SK-N-SH (cell line): ENCODE measurements at regions not wholly inside any gene's neighbourhood (a gene's known extent, or its start where the extent isn't known, plus 50 kb on each side); places are given as distances from the start of the nearest gene placed in this dataset.

Experiments used
- CTCF ChIA-PET: fragments of 300-600, 350-600 bp; formaldehyde crosslinking; extraction: SDS; loops from one replicate; lab custom pipeline; 2021; lab: Yijun Ruan, JAX
- POLR2A ChIA-PET: fragments of 350-600 bp; sonication (Branson Sonifier 250); formaldehyde crosslinking; extraction: SDS; loops from one replicate; lab custom pipeline; 2020; ENCODE audit warnings: antibody characterized with exemption, inconsistent platforms; lab: Yijun Ruan, JAX
- DNase-seq: peaks from one replicate; pipeline ENCODE4 v3.0.0; 2012
- H2AFZ ChIP-seq: fragments of 200-600 bp; sonication (generic); 2 replicates; pipeline ENCODE4 v1.8.1; 2016; ENCODE audit warnings: antibody characterized with exemption, mild to moderate bottlenecking, low read depth
- H3F3A ChIP-seq: fragments of 200-600 bp; sonication (generic); replicated peaks from 2 replicates; pipeline ENCODE3; 2016; ENCODE audit warnings: antibody characterized with exemption, mild to moderate bottlenecking; ENCODE audit not compliant: insufficient read depth
- H3K27ac ChIP-seq, 2 experiments: fragments of 200-500 bp in 1 of 2; fragments of 200-600 bp in 1 of 2; sonication (Bioruptor generic) in 1 of 2; sonication (generic), shearing (Covaris generic) in 1 of 2; 2 replicates each; pipeline versions ENCODE4 v1.5.1 to v1.6.1; 2014 to 2016; ENCODE audit warnings: low read depth in 2 of 2, inconsistent platforms in 1 of 2, low read length in 1 of 2, mild to moderate bottlenecking in 1 of 2, mixed read lengths in 1 of 2
- H3K27me3 ChIP-seq: fragments of 200-600 bp; sonication (generic), shearing (Covaris generic); 2 replicates; pipeline ENCODE4 v1.6.1; 2016; ENCODE audit warnings: mixed run types; ENCODE audit not compliant: insufficient read depth
- H3K36me3 ChIP-seq, 2 experiments: fragments of 200-500 bp in 1 of 2; fragments of 200-600 bp in 1 of 2; sonication (Bioruptor generic) in 1 of 2; sonication (generic) in 1 of 2; replicated peaks in 1 of 2; 2 replicates each; pipeline versions ENCODE3 to v1.5.1; 2014 to 2016; ENCODE audit warnings: low read length in 1 of 2, mild to moderate bottlenecking in 1 of 2; ENCODE audit not compliant: insufficient read depth in 2 of 2, control insufficient read depth in 1 of 2
- H3K4me1 ChIP-seq, 2 experiments: fragments of 200-500 bp in 1 of 2; fragments of 200-600 bp in 1 of 2; sonication (Bioruptor generic) in 1 of 2; sonication (generic), shearing (Covaris generic) in 1 of 2; 2 replicates each; pipeline versions ENCODE4 v1.5.1 to v1.6.1; 2014 to 2016; ENCODE audit warnings: low read depth in 1 of 2, low read length in 1 of 2, mixed run types in 1 of 2; ENCODE audit not compliant: insufficient read depth in 2 of 2, control insufficient read depth in 1 of 2
- H3K4me2 ChIP-seq: fragments of 200-600 bp; sonication (generic), shearing (Covaris generic); 2 replicates; pipeline ENCODE4 v1.6.1; 2017; ENCODE audit warnings: mixed run types
- H3K4me3 ChIP-seq, 2 experiments: fragments of 200-500 bp in 1 of 2; fragments of 200-600 bp in 1 of 2; sonication (Bioruptor generic) in 1 of 2; sonication (generic), shearing (Covaris generic) in 1 of 2; 2 replicates each; pipeline versions ENCODE4 v1.5.1 to v1.8.1; 2014 to 2016; ENCODE audit warnings: low read depth in 2 of 2, inconsistent platforms in 1 of 2, low read length in 1 of 2, mild to moderate bottlenecking in 1 of 2, mixed read lengths in 1 of 2, moderate library complexity in 1 of 2
- H3K79me2 ChIP-seq: fragments of 200-600 bp; sonication (generic); 2 replicates; pipeline ENCODE4 v1.8.1; 2017; ENCODE audit warnings: mild to moderate bottlenecking; ENCODE audit not compliant: insufficient read depth
- H3K9ac ChIP-seq: fragments of 200-600 bp; sonication (generic); 2 replicates; pipeline ENCODE4 v1.6.1; 2017; ENCODE audit warnings: mixed run types
- H3K9me2 ChIP-seq: fragments of 200-600 bp; sonication (generic); 2 replicates; pipeline ENCODE4 v1.6.1; 2017; ENCODE audit warnings: mixed run types
- H3K9me3 ChIP-seq: fragments of 200-600 bp; sonication (generic); 2 replicates; pipeline ENCODE4 v1.6.1; 2017; ENCODE audit warnings: mixed run types, mild to moderate bottlenecking, moderate library complexity
- H4K20me1 ChIP-seq: fragments of 200-600 bp; sonication (generic); 2 replicates; pipeline ENCODE4 v1.6.1; 2017; ENCODE audit warnings: mild to moderate bottlenecking, mixed run types; ENCODE audit not compliant: insufficient read depth
- CHD2 ChIP-seq: fragments of 150-350 bp; IDR thresholded peaks from 2 replicates; pipeline ENCODE4 v1.6.1; 2018; ENCODE audit warnings: low read length; ENCODE audit not compliant: partially characterized antibody
- EP300 ChIP-seq, 2 experiments: IDR thresholded peaks; 2 replicates each; pipeline versions ENCODE4 v1.4.0 to v1.6.1; 2012; ENCODE audit warnings: borderline replicate concordance in 1 of 2, low read depth in 1 of 2, low read length in 1 of 2
- FOSL2 ChIP-seq: IDR thresholded peaks from 2 replicates; pipeline ENCODE4 v1.4.0; 2012; ENCODE audit warnings: low read depth, mild to moderate bottlenecking, moderate library complexity, borderline replicate concordance
- FOXJ3 ChIP-seq: sonication (generic); formaldehyde crosslinking; IDR thresholded peaks from 2 replicates; pipeline ENCODE4 v1.5.1; 2020; ENCODE audit warnings: mild to moderate bottlenecking, missing genetic modification reagents
- FOXM1 ChIP-seq: IDR thresholded peaks from 2 replicates; pipeline ENCODE4 v1.4.0; 2012; ENCODE audit warnings: low read depth, mild to moderate bottlenecking
- GABPA ChIP-seq: IDR thresholded peaks from 2 replicates; pipeline ENCODE4 v1.4.0; 2012; ENCODE audit warnings: low read depth, mild to moderate bottlenecking
- GATA2 ChIP-seq: sonication (generic); formaldehyde crosslinking; IDR thresholded peaks from 2 replicates; pipeline ENCODE4 v1.5.0; 2020; ENCODE audit warnings: mild to moderate bottlenecking, missing genetic modification reagents
- JUND ChIP-seq: IDR thresholded peaks from 2 replicates; pipeline ENCODE4 v1.4.0; 2012
- MAX ChIP-seq: IDR thresholded peaks from 2 replicates; pipeline ENCODE4 v1.4.0; 2012; ENCODE audit warnings: low read depth
- MXI1 ChIP-seq: IDR thresholded peaks from 2 replicates; pipeline ENCODE4 v1.6.1; 2012; ENCODE audit warnings: mild to moderate bottlenecking, low read depth, low read length, improper control_type of control experiment
- NFIC ChIP-seq: IDR thresholded peaks from 2 replicates; pipeline ENCODE4 v1.4.0; 2012; ENCODE audit warnings: borderline replicate concordance
- NRF1 ChIP-seq: IDR thresholded peaks from 2 replicates; pipeline ENCODE4 v1.6.1; 2012; ENCODE audit warnings: low read depth, mild to moderate bottlenecking, low read length
- RAD21 ChIP-seq: IDR thresholded peaks from 2 replicates; pipeline ENCODE4 v1.6.1; 2012; ENCODE audit warnings: mild to moderate bottlenecking, low read length
- REST ChIP-seq: IDR thresholded peaks from 2 replicates; pipeline ENCODE4 v1.6.1; 2012; ENCODE audit warnings: mild to moderate bottlenecking, low read depth, low read length, moderate library complexity
- RXRA ChIP-seq: IDR thresholded peaks from 2 replicates; pipeline ENCODE4 v1.4.0; 2012; ENCODE audit warnings: low read depth, mild to moderate bottlenecking, borderline replicate concordance
- SMC3 ChIP-seq: IDR thresholded peaks from 2 replicates; pipeline ENCODE4 v1.6.1; 2012; ENCODE audit warnings: low read depth, low read length, improper control_type of control experiment
- TEAD4 ChIP-seq: IDR thresholded peaks from 2 replicates; pipeline ENCODE4 v1.4.0; 2012; ENCODE audit warnings: mild to moderate bottlenecking, borderline replicate concordance; ENCODE audit not compliant: insufficient read depth
- YY1 ChIP-seq: IDR thresholded peaks from 2 replicates; pipeline ENCODE4 v1.4.0; 2012; ENCODE audit warnings: low read depth, mild to moderate bottlenecking
- ZBTB33 ChIP-seq: IDR thresholded peaks from 2 replicates; pipeline ENCODE4 v1.4.0; 2012; ENCODE audit warnings: low read depth, borderline replicate concordance
- WGBS: methylation state at CpG from one replicate; pipeline ENCODE4 v1.1.6; 2017; ENCODE audit warnings: low lambda C conversion rate; 5-methylcytosine and 5-hydroxymethylcytosine counted together

- no peak for TF ChIP-seq EP300 (IDR thresholded peaks at IDR 0.05; ENCODE audit: borderline replicate concordance in 1 of 2, low read depth in 1 of 2, low read length in 1 of 2)
- no peak for TF ChIP-seq MAX
- no peak for TF ChIP-seq FOXJ3 (CRISPR knock-in tag)
- no peak for TF ChIP-seq ZBTB33
- TF ChIP-seq, all 33 proteins: peak for 0
Measured at GRCh38 chr6:2512802-2513201, 237.9 kb downstream of the MYLK4 start (continued).

- no peak overlapping the region for H3K9ac ChIP-seq
- H3K4me2 ChIP-seq, result no peak overlapping the region; the same call in 1 of the 2 replicates
- H3K9me3 ChIP-seq, result no peaks in the 10 kb centered on the region
- no peak overlapping the region for H3K4me3 ChIP-seq
- 27% methylated on average over 8 of the region's 13 CpGs for WGBS
- no peak for DNase-seq
- TF ChIP-seq FOXM1 (no peak), NRF1 (no peak), GATA2 (no peak), MAX (no peak), RAD21 (no peak), REST (no peak), NFIC (no peak), SMC3 (no peak), TEAD4 (no peak), MXI1 (no peak), JUND (no peak), EP300 (IDR thresholded peaks at IDR 0.05; ENCODE audit: borderline replicate concordance in 1 of 2, low read depth in 1 of 2, low read length in 1 of 2) (no peak), YY1 (no peak), RXRA (no peak), CHD2 (no peak), GABPA (no peak), FOSL2 (no peak)
- POLR2A ChIA-PET, result no interaction called here
- no peak overlapping the region for H2AFZ ChIP-seq
- CTCF ChIA-PET, result interaction anchor here (1.3 kb wide), 1 partner anchor 125 kb away, joined by 3 read pairs; no protein-coding TSS in a partner anchor
- H3K27me3 ChIP-seq, result peaks cover 54% of the 10 kb centered on the region; the same call in 1 of the 2 replicates
- H3K27ac ChIP-seq, result no peak overlapping the region
- H3F3A ChIP-seq, result no peaks in the 10 kb centered on the region
- H3K9me2 ChIP-seq, result no peaks in the 10 kb centered on the region
- H3K4me1 ChIP-seq, result no peaks in the 10 kb centered on the region; a peak in 1 of 4 replicates
- no peaks in the 10 kb centered on the region for H3K79me2 ChIP-seq
- no peaks in the 10 kb centered on the region for H3K36me3 ChIP-seq
- no peaks in the 10 kb centered on the region for H4K20me1 ChIP-seq
Measured at GRCh38 chr6:2510316-2510715, 240.4 kb downstream of the MYLK4 start.
